ENCODE measurements at regions not wholly inside any gene's neighbourhood (a gene's known extent, or its start where the extent isn't known, plus 50 kb on each side); places are given as distances from the start of the nearest gene placed in this dataset.

- H3K36me3 Mint-ChIP-seq, result no peaks in the 10 kb centered on the region
- H3K4me3 Mint-ChIP-seq, result no peak overlapping the region
- H3K4me1 Mint-ChIP-seq (ENCODE audit: low read depth), result no peaks in the 10 kb centered on the region
- no peak for DNase-seq
- POLR2A ChIA-PET, result no interaction called here
- no peaks in the 10 kb centered on the region for H3K9me3 Mint-ChIP-seq
- H3K27ac Mint-ChIP-seq, result no peak overlapping the region
- intact Hi-C loops (cut with micrococcal nuclease), result no loop called here
- CTCF ChIA-PET, result no interaction called here
- peaks cover 10% of the 10 kb centered on the region for H3K27me3 Mint-ChIP-seq
Observed at GRCh38 chr13:30039511-30039911, 189.1 kb upstream of the UBL3 start.

- Mint-ChIP-seq H3K27ac (no peak overlapping the region), H3K4me3 (no peak overlapping the region), H3K9me3 (no peaks in the 10 kb centered on the region), H3K4me1 (ENCODE audit: low read depth) (peaks cover 1% of the 10 kb centered on the region), H3K27me3 (peaks cover 14% of the 10 kb centered on the region), H3K36me3 (no peaks in the 10 kb centered on the region)
- POLR2A ChIA-PET, result no interaction called here
- DNase-seq, result no peak
- intact Hi-C loops (cut with micrococcal nuclease), result no loop called here
- CTCF ChIA-PET, result no interaction called here
Observed at GRCh38 chr13:30038884-30039283, 188.5 kb upstream of the UBL3 start.

- Mint-ChIP-seq H3K4me3 (no peak overlapping the region), H3K4me1 (ENCODE audit: low read depth) (peaks cover 5% of the 10 kb centered on the region), H3K27ac (no peak overlapping the region), H3K27me3 (peaks cover 14% of the 10 kb centered on the region), H3K36me3 (no peaks in the 10 kb centered on the region), H3K9me3 (no peaks in the 10 kb centered on the region)
- intact Hi-C loops (cut with micrococcal nuclease), result no loop called here
- POLR2A ChIA-PET, result no interaction called here
- DNase-seq, result no peak
- CTCF ChIA-PET, result interaction anchor here (0.6 kb wide), 1 partner anchor 50 kb away, joined by 3 read pairs; no protein-coding TSS in a partner anchor
Observed at GRCh38 chr13:30037766-30038165, 187.3 kb upstream of the UBL3 start.

DNA sequence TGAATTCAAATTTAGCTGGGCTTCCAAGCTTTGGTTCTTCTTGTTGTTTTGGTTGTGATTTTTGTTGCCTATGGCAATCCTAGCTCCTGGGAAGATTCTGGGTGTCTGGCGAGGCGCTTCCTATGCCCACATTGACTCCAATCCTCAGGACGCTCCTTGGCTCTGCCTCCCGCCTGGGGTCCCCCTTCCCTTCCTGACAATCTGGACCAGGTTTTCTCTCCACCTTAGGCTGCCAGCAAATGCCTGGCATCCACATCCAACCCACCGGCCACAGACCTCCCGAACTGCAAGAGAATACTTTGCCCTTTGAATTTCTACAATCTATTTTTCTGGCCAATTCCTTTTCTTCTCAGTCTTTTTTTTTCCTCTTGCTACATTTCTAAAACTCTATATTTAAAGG is 186.9 kb upstream of the UBL3 start:
- Mint-ChIP-seq H3K9me3 (no peaks in the 10 kb centered on the region), H3K27ac (no peak overlapping the region), H3K27me3 (peaks cover 14% of the 10 kb centered on the region), H3K4me3 (no peak overlapping the region), H3K36me3 (no peaks in the 10 kb centered on the region), H3K4me1 (ENCODE audit: low read depth) (peaks cover 5% of the 10 kb centered on the region)
- ChIA-PET CTCF (interaction anchor here (0.6 kb wide), 1 partner anchor 50 kb away, joined by 3 read pairs; no protein-coding TSS in a partner anchor), POLR2A (no interaction called here)
- no peak for DNase-seq
- intact Hi-C loops (cut with micrococcal nuclease), result no loop called here

DNA sequence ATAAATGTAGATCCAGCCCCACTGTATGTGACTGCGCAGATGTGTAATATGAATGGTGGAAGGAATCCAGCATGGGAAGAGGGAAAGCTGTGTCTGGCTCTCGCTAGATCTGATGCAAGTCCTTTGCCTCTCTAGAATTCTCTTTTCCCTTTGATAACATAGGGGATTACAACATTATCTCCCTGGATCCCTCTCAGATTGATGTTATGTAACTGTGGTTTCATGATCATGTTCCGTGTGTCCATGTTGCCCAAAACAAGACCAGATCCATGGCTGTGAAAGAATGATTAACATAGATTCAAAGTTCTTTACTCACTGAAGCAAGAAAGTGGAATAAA is 184.0 kb upstream of the UBL3 start:
- ChIA-PET POLR2A (no interaction called here), CTCF (no interaction called here)
- H3K27me3 Mint-ChIP-seq, result peaks cover 7% of the 10 kb centered on the region
- intact Hi-C loops (cut with micrococcal nuclease), result no loop called here
- H3K4me1 Mint-ChIP-seq (ENCODE audit: low read depth), result peaks cover 5% of the 10 kb centered on the region
- H3K9me3 Mint-ChIP-seq, result no peaks in the 10 kb centered on the region
- no peak overlapping the region for H3K27ac Mint-ChIP-seq
- no peaks in the 10 kb centered on the region for H3K36me3 Mint-ChIP-seq
- no peak for DNase-seq
- no peak overlapping the region for H3K4me3 Mint-ChIP-seq

- no peaks in the 10 kb centered on the region for H3K36me3 Mint-ChIP-seq
- no peaks in the 10 kb centered on the region for H3K9me3 Mint-ChIP-seq
- peaks cover 5% of the 10 kb centered on the region for H3K27me3 Mint-ChIP-seq
- CTCF ChIA-PET, result no interaction called here
- POLR2A ChIA-PET, result no interaction called here
- H3K27ac Mint-ChIP-seq, result no peak overlapping the region
- DNase-seq, result no peak
- H3K4me3 Mint-ChIP-seq, result no peak overlapping the region
- intact Hi-C loops (cut with micrococcal nuclease), result no loop called here
- H3K4me1 Mint-ChIP-seq (ENCODE audit: low read depth), result peaks cover 5% of the 10 kb centered on the region
Observed at GRCh38 chr13:30033681-30034457, 183.5 kb upstream of the UBL3 start.

DNA sequence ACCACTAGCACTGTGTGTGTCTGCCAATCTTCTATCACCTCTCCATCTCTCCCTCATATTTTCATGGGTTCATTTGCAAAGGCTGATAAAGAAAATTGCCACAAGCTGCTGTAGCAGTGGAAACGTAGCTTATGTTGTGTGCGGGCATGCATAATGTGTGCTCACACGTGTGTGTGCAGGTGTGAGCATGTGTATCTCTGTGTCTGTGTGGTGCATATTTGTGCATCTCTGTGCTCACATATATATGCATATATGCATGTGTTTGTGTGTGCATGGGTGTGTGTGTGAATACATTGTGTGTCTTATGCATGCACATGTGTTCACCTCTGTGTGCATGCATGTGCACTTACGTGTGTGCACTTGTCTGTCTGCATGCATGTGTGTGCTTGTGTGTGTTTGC is 181.8 kb upstream of the UBL3 start:
- POLR2A ChIA-PET, result no interaction called here
- no peak overlapping the region for H3K4me3 Mint-ChIP-seq
- H3K27me3 Mint-ChIP-seq, result peaks cover 5% of the 10 kb centered on the region
- intact Hi-C loops (cut with micrococcal nuclease), result no loop called here
- peaks cover 5% of the 10 kb centered on the region for H3K4me1 Mint-ChIP-seq (ENCODE audit: low read depth)
- no peaks in the 10 kb centered on the region for H3K36me3 Mint-ChIP-seq
- DNase-seq, result no peak
- H3K27ac Mint-ChIP-seq, result no peak overlapping the region
- no peaks in the 10 kb centered on the region for H3K9me3 Mint-ChIP-seq
- CTCF ChIA-PET, result no interaction called here

- Mint-ChIP-seq H3K27me3 (peaks cover 5% of the 10 kb centered on the region), H3K4me3 (no peak overlapping the region), H3K27ac (no peak overlapping the region), H3K9me3 (no peaks in the 10 kb centered on the region), H3K36me3 (no peaks in the 10 kb centered on the region), H3K4me1 (ENCODE audit: low read depth) (peaks cover 5% of the 10 kb centered on the region)
- ChIA-PET POLR2A (no interaction called here), CTCF (no interaction called here)
- intact Hi-C loops (cut with micrococcal nuclease), result no loop called here
- no peak for DNase-seq
Observed at GRCh38 chr13:30031488-30031887, 181.1 kb upstream of the UBL3 start.

- ChIA-PET CTCF (no interaction called here), POLR2A (no interaction called here)
- Mint-ChIP-seq H3K27me3 (peaks cover 5% of the 10 kb centered on the region), H3K27ac (no peak overlapping the region), H3K4me1 (ENCODE audit: low read depth) (peaks cover 5% of the 10 kb centered on the region), H3K4me3 (no peak overlapping the region), H3K36me3 (no peaks in the 10 kb centered on the region), H3K9me3 (no peaks in the 10 kb centered on the region)
- intact Hi-C loops (cut with micrococcal nuclease), result no loop called here
- DNase-seq, result no peak
Observed at GRCh38 chr13:30030141-30030750, 179.8 kb upstream of the UBL3 start.

- intact Hi-C loops (cut with micrococcal nuclease), result no loop called here
- ChIA-PET CTCF (interaction anchor here (0.7 kb wide), 1 partner anchor 25 kb away, joined by 4 read pairs; no protein-coding TSS in a partner anchor), POLR2A (no interaction called here)
- Mint-ChIP-seq H3K27me3 (no peaks in the 10 kb centered on the region), H3K4me3 (no peak overlapping the region), H3K9me3 (no peaks in the 10 kb centered on the region), H3K27ac (no peak overlapping the region), H3K4me1 (ENCODE audit: low read depth) (no peaks in the 10 kb centered on the region), H3K36me3 (no peaks in the 10 kb centered on the region)
- no peak for DNase-seq
Observed at GRCh38 chr13:30027569-30028455, 177.4 kb upstream of the UBL3 start.

DNA sequence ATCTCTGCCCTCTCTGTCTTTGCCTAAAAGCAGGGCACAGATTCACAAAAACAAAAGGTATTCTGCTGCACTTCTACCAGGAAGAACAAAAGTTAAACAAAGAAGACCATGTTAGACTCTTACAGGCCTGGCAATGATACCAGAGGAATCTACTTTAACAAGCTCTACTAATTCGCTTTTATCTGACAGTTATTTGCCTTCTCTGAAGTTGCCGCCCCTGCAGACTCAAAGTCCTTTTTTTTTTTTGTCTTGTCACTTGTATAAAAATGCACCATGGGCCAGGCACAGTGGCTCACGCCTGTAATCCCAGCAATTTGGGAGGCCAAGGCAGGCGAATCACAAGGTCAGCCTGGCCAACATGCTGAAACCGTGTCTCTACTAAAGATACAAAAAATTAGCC is 176.5 kb upstream of the UBL3 start:
- Mint-ChIP-seq H3K27me3 (no peaks in the 10 kb centered on the region), H3K27ac (no peak overlapping the region), H3K9me3 (no peaks in the 10 kb centered on the region), H3K36me3 (no peaks in the 10 kb centered on the region), H3K4me3 (no peak overlapping the region), H3K4me1 (ENCODE audit: low read depth) (no peaks in the 10 kb centered on the region)
- ChIA-PET CTCF (interaction anchor here (0.6 kb wide), 1 partner anchor 116 kb away, joined by 8 read pairs; no protein-coding TSS in a partner anchor), POLR2A (interaction anchor here (0.6 kb wide), 1 partner anchor 93 kb away, joined by 3 read pairs; no protein-coding TSS in a partner anchor)
- no peak for DNase-seq
- intact Hi-C loops (cut with micrococcal nuclease), result no loop called here

- DNase-seq, result no peak
- H3K4me3 Mint-ChIP-seq, result no peak overlapping the region
- intact Hi-C loops (cut with micrococcal nuclease), result no loop called here
- no peaks in the 10 kb centered on the region for H3K36me3 Mint-ChIP-seq
- H3K27ac Mint-ChIP-seq, result no peak overlapping the region
- no peaks in the 10 kb centered on the region for H3K27me3 Mint-ChIP-seq
- no peaks in the 10 kb centered on the region for H3K9me3 Mint-ChIP-seq
- ChIA-PET CTCF (no interaction called here), POLR2A (no interaction called here)
- no peaks in the 10 kb centered on the region for H3K4me1 Mint-ChIP-seq (ENCODE audit: low read depth)
Observed at GRCh38 chr13:30026093-30026492, 175.7 kb upstream of the UBL3 start.
